ENCODE measurements at regions not wholly inside any gene's neighbourhood (a gene's known extent, or its start where the extent isn't known, plus 50 kb on each side); places are given as distances from the start of the nearest gene placed in this dataset.

GRCh38 chr10:64785816-64786215 is 1264.6 kb downstream of the REEP3 start:
- no peak for TF ChIP-seq CTCF (IDR thresholded peaks at IDR 0.05)
- TF ChIP-seq EZH2 (IDR thresholded peaks at IDR 0.05), result no peak
- TF ChIP-seq EZH2phosphoT487 (IDR thresholded peaks at IDR 0.05), result no peak

All from neural progenitor cell (in vitro differentiated cells).